ENCODE measurements at regions not wholly inside any gene's neighbourhood (a gene's known extent, or its start where the extent isn't known, plus 50 kb on each side); places are given as distances from the start of the nearest gene placed in this dataset.

GRCh38 chr7:142696456-142697179 lies 52.7 kb upstream of the PRSS1 start:
- H3K79me2 ChIP-seq (ENCODE audit: insufficient read depth, low read length): no peaks in the 10 kb centered on the region
- no peak overlapping the region for H2AFZ ChIP-seq (ENCODE audit: low read length)
- POLR2A ChIA-PET: no interaction called here
- in situ Hi-C loops (cut with HindIII; ENCODE audit: extremely low pct_ligation_motif_present, low pct_unique_long_range_greater_than_20kb): no loop called here
- FAIRE-seq: no peak
- H3K4me2 ChIP-seq (ENCODE audit: low read depth, low read length): no peak overlapping the region
- no peaks in the 10 kb centered on the region for H3K9me3 ChIP-seq (ENCODE audit: low read length)
- no peaks in the 10 kb centered on the region for H3K36me3 ChIP-seq (replicated peaks in 1 of 2; ENCODE audit: control insufficient read depth in 1 of 2, insufficient read depth in 2 of 2, low read length in 2 of 2)
- H3K4me1 ChIP-seq (ENCODE audit: insufficient read depth, low read length): no peaks in the 10 kb centered on the region
- CTCF ChIA-PET (ENCODE audit: low intra/inter-chr PET ratio, low total read pairs): no interaction called here
- TF ChIP-seq FOXJ3 (CRISPR knock-in tag; IDR thresholded peaks at IDR 0.05; ENCODE audit: borderline replicate concordance) (no peak), NR2F6 (IDR thresholded peaks at IDR 0.05) (no peak), NR2F6 (CRISPR knock-in tag; IDR thresholded peaks at IDR 0.05) (no peak), ZNF260 (CRISPR knock-in tag; IDR thresholded peaks at IDR 0.05; ENCODE audit: borderline replicate concordance, low read depth) (no peak), ZNF101 (CRISPR knock-in tag; IDR thresholded peaks at IDR 0.05; ENCODE audit: borderline replicate concordance, low read depth) (no peak), MTF2 (CRISPR knock-in tag; IDR thresholded peaks at IDR 0.05; ENCODE audit: borderline replicate concordance) (no peak), SUZ12 (IDR thresholded peaks at IDR 0.05; ENCODE audit: low read depth, low read length) (no peak), SP5 (CRISPR knock-in tag; IDR thresholded peaks at IDR 0.05; ENCODE audit: borderline replicate concordance, low read depth) (no peak), RXRA (CRISPR knock-in tag; IDR thresholded peaks at IDR 0.05) (no peak), ZNF354B (CRISPR knock-in tag; IDR thresholded peaks at IDR 0.05) (no peak), RORA (CRISPR knock-in tag; IDR thresholded peaks at IDR 0.05) (no peak), ZNF232 (CRISPR knock-in tag; IDR thresholded peaks at IDR 0.05; ENCODE audit: borderline replicate concordance) (no peak), POLR2A (IDR thresholded peaks at IDR 0.05; ENCODE audit: insufficient read depth in 1 of 2, low read depth in 2 of 2, low read length in 2 of 2) (no peak), RELA (CRISPR knock-in tag; IDR thresholded peaks at IDR 0.05) (no peak), KLF9 (CRISPR knock-in tag; IDR thresholded peaks at IDR 0.05; ENCODE audit: low read depth) (no peak), ZC3H4 (CRISPR knock-in tag; IDR thresholded peaks at IDR 0.05; ENCODE audit: borderline replicate concordance) (no peak), HMG20A (CRISPR knock-in tag; IDR thresholded peaks at IDR 0.05; ENCODE audit: borderline replicate concordance) (no peak)
- no peak for DNase-seq (ENCODE audit: low spot score)
- H3K9ac ChIP-seq (ENCODE audit: insufficient read depth, low read depth, low read length): no peak overlapping the region
- BruUV-seq (replicated peaks): no TSS peak
- H4K20me1 ChIP-seq (ENCODE audit: insufficient read depth, low read length): no peaks in the 10 kb centered on the region
- H3K27me3 ChIP-seq (ENCODE audit: control insufficient read depth in 1 of 2, insufficient read depth in 2 of 2, low read length in 2 of 2): no peaks in the 10 kb centered on the region
- H3K27ac ChIP-seq (ENCODE audit: extremely low read length, insufficient read depth, low read length): no peak overlapping the region
- intact Hi-C loops (cut with micrococcal nuclease; ENCODE audit: unreplicated experiment): no loop called here
- no peak overlapping the region for H3K4me3 ChIP-seq (replicated peaks in 1 of 3; ENCODE audit: insufficient read depth in 1 of 3, low read depth in 2 of 3, low read length in 3 of 3)
- no peak for ATAC-seq
